ENCODE measurements at regions not wholly inside any gene's neighbourhood (a gene's known extent, or its start where the extent isn't known, plus 50 kb on each side); places are given as distances from the start of the nearest gene placed in this dataset.

GRCh38 chr2:221353201-221353600, 218.9 kb downstream of the EPHA4 start:
- H3K4me1 Mint-ChIP-seq = no peaks in the 10 kb centered on the region
- no peaks in the 10 kb centered on the region for H3K36me3 Mint-ChIP-seq
- no peak for ATAC-seq
- H3K9me3 Mint-ChIP-seq = peaks cover 9% of the 10 kb centered on the region
- no peak overlapping the region for H3K27ac Mint-ChIP-seq
- H3K4me3 Mint-ChIP-seq = no peak overlapping the region
- no peaks in the 10 kb centered on the region for H3K27me3 Mint-ChIP-seq

DNA sequence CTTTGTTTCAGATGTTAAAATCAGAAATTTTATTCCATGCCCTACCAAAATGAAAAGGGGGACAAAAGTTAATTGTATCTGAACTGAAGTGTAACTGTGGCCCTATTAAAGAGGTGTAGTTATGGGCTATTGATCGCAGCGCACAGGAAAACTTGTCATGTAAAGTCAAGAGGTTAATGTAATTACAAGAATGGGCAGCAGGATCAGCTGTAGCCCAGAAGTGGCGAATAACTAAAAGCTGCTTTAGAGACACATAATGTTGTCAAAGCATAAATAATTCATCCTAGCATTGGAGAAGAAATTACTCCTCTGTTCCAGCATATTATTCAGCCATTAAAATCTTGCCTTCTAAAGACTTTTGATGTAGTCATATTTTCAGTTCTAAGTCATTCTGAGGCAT, 211.8 kb downstream of the EPHA4 start:
- Mint-ChIP-seq H3K4me3 (no peak overlapping the region), H3K27ac (no peak overlapping the region), H3K36me3 (no peaks in the 10 kb centered on the region), H3K4me1 (no peaks in the 10 kb centered on the region), H3K9me3 (no peaks in the 10 kb centered on the region), H3K27me3 (no peaks in the 10 kb centered on the region)
- no peak for ATAC-seq

DNA sequence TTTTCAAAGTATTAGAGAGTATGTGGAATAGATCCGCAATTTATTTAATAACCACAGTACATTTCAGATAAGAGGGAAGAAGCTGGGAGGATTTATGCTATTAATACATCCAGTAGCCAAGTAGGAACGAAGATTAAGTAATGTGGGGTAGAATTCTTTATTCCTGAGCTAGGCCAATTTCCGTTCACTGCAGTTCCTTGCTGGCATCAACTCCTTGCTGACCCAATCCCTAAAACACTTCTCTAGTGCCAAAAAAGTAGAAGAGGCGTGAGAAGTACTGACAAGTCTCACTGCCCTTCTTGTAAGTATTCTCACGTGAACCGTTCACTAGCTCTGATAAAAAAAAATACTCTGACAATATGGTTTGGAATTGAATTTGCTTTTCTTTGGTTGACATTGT, 211.4 kb downstream of the EPHA4 start:
- H3K4me3 Mint-ChIP-seq = no peak overlapping the region
- no peaks in the 10 kb centered on the region for H3K36me3 Mint-ChIP-seq
- H3K9me3 Mint-ChIP-seq = no peaks in the 10 kb centered on the region
- H3K27ac Mint-ChIP-seq = no peak overlapping the region
- no peaks in the 10 kb centered on the region for H3K27me3 Mint-ChIP-seq
- H3K4me1 Mint-ChIP-seq = no peaks in the 10 kb centered on the region
- no peak for ATAC-seq

- Mint-ChIP-seq H3K4me1 (no peaks in the 10 kb centered on the region), H3K27me3 (no peaks in the 10 kb centered on the region), H3K9me3 (no peaks in the 10 kb centered on the region), H3K36me3 (no peaks in the 10 kb centered on the region), H3K4me3 (no peak overlapping the region), H3K27ac (no peak overlapping the region)
- no peak for ATAC-seq
Observed at GRCh38 chr2:221361633-221362032, 210.5 kb downstream of the EPHA4 start.

DNA sequence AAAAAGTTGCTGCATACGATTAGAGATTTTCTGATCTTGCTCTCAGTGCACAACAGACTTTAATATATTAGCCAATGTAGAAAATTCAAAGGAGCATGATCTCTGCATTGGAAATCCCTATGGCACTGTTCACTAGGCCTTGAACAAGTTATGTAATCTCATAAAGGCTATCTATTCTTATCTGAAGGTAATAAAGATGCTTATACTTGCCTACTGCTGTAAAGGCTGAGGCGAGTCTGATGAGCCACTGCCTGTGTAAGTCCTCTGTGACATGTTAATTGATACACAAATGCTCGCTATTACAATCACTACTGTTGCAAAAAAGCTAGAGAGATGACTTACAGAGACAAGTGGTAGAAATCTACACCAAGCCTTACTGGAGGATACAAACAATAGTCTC, 207.4 kb downstream of the EPHA4 start:
- Mint-ChIP-seq H3K27ac (no peak overlapping the region), H3K36me3 (no peaks in the 10 kb centered on the region), H3K27me3 (peaks cover 1% of the 10 kb centered on the region), H3K4me1 (no peaks in the 10 kb centered on the region), H3K4me3 (no peak overlapping the region), H3K9me3 (no peaks in the 10 kb centered on the region)
- ATAC-seq = no peak

Measured in stimulated activated memory B cell treated with anti-CD40 and anti-IgM and Interleukin-4, amounts not matched to agents 10 μg/mL and 1 μg/mL and 100 μg/mL, for 72 hours (primary cell).